Vagina (tissue), 2 donors: ENCODE measurements at regions not wholly inside any gene's neighbourhood (a gene's known extent, or its start where the extent isn't known, plus 50 kb on each side); places are given as distances from the start of the nearest gene placed in this dataset.

Source experiments
- DNase-seq, 2 donors: peaks; one replicate each; pipeline ENCODE4 v3.0.0-alpha.2; 2017; ENCODE audit errors: extremely low spot score in 2 of 2
- H3K27ac ChIP-seq: fragments of 200-600 bp; sonication (generic); one replicate; pipeline ENCODE4 v1.5.1; 2019
- H3K27me3 ChIP-seq: fragments of 200-600 bp; sonication (generic); one replicate; pipeline ENCODE4 v1.5.1; 2019
- H3K36me3 ChIP-seq, 2 donors: fragments of 200-600 bp; sonication (generic); one replicate each; pipeline ENCODE4 v1.5.1; 2017 to 2019
- H3K4me1 ChIP-seq: fragments of 200-600 bp; sonication (generic); one replicate; pipeline ENCODE4 v1.5.1; 2019
- H3K4me3 ChIP-seq, 2 donors: fragments of 200-600 bp; sonication (generic); 1 replicate in 1 of 2; 2 replicates in 1 of 2; pipeline ENCODE4 v1.5.1; 2016 to 2019
- H3K9me3 ChIP-seq: fragments of 200-600 bp; sonication (generic); one replicate; pipeline ENCODE4 v1.5.1; 2019
- POLR2A ChIP-seq, 2 donors: fragments of 450-650 bp; IDR thresholded peaks; one replicate each; pipeline ENCODE4 v1.6.1; 2017; ENCODE audit warnings: antibody characterized with exemption in 2 of 2, mild to moderate bottlenecking in 2 of 2, moderate library complexity in 2 of 2
- POLR2AphosphoS5 ChIP-seq, 2 donors: sonication (generic); formaldehyde crosslinking; IDR thresholded peaks; one replicate each; pipeline ENCODE4 v1.9.0; 2017; ENCODE audit warnings: antibody characterized with exemption in 2 of 2, mild to moderate bottlenecking in 2 of 2, low read depth in 1 of 2; ENCODE audit not compliant: insufficient read depth in 1 of 2
- intact Hi-C: fragments of 100-400 bp; cut with DNase I; formaldehyde crosslinking; loops from one replicate; pipeline ENCODE4 v1.15.1; 2023
- TF ChIP-seq, protein P1 (sequence below), 3 experiments: fragments of 450-650 bp in 2 of 3; fragments of 200-600 bp in 1 of 3; sonication (generic) in 1 of 3; IDR thresholded peaks; one replicate each; pipeline ENCODE4 v1.5.1; 2017 to 2019; ENCODE audit warnings: antibody characterized with exemption in 3 of 3, mild to moderate bottlenecking in 2 of 3, moderate library complexity in 2 of 3

DNA sequence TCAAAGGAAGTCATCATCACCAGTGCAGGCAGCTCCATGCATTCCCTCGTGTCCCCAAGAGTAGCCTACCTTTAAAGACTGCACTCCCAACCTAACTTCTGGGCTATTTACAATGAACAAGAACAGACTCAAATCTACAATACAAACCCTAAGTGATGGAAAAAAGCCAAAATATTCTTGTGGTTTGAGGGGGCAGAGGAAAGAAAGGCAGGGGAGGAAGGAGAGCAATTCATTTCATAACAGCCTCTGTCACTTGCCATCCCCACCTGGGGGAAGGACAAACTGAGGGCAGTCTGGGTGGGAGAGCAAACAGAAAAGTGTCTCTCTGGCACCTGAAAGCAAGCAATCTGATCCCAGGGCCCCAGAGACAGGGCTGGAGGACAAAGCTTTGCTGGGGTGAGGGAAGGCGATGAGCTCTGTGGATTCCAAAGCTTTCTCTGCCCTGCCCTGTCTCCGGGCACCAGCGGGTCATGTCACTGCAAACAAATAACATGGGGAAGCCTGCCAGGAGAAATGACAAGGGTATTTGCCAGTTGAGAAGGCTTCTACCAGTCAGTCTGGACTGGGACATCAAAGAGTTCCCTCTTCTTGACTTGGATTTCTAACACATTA is 528.0 kb upstream of the TNP1 start:
- Histone ChIP-seq H3K4me1 (no peaks in the 10 kb centered on the region), H3K9me3 (no peaks in the 10 kb centered on the region), H3K4me3 (no peak overlapping the region), H3K27ac (no peak overlapping the region), H3K27me3 (no peaks in the 10 kb centered on the region), H3K36me3 (no peaks in the 10 kb centered on the region)
- no peak for TF ChIP-seq POLR2A (IDR thresholded peaks at IDR 0.05)
- TF ChIP-seq POLR2AphosphoS5 (IDR thresholded peaks at IDR 0.05; ENCODE audit: insufficient read depth in 1 of 2, low read depth in 1 of 2), result no peak
- TF ChIP-seq, protein P1, sequence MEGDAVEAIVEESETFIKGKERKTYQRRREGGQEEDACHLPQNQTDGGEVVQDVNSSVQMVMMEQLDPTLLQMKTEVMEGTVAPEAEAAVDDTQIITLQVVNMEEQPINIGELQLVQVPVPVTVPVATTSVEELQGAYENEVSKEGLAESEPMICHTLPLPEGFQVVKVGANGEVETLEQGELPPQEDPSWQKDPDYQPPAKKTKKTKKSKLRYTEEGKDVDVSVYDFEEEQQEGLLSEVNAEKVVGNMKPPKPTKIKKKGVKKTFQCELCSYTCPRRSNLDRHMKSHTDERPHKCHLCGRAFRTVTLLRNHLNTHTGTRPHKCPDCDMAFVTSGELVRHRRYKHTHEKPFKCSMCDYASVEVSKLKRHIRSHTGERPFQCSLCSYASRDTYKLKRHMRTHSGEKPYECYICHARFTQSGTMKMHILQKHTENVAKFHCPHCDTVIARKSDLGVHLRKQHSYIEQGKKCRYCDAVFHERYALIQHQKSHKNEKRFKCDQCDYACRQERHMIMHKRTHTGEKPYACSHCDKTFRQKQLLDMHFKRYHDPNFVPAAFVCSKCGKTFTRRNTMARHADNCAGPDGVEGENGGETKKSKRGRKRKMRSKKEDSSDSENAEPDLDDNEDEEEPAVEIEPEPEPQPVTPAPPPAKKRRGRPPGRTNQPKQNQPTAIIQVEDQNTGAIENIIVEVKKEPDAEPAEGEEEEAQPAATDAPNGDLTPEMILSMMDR (IDR thresholded peaks at IDR 0.05), result no peak
- no peak for DNase-seq
- intact Hi-C loops, result no loop called here

- H3K27me3 ChIP-seq, result no peaks in the 10 kb centered on the region
- H3K4me1 ChIP-seq, result no peaks in the 10 kb centered on the region
- intact Hi-C loops, result no loop called here
- H3K4me3 ChIP-seq, result no peak overlapping the region
- no peak for DNase-seq
- TF ChIP-seq POLR2AphosphoS5 (IDR thresholded peaks at IDR 0.05; ENCODE audit: insufficient read depth in 1 of 2, low read depth in 1 of 2) (no peak), POLR2A (IDR thresholded peaks at IDR 0.05) (no peak)
- TF ChIP-seq, protein P1 (IDR thresholded peaks at IDR 0.05), result no peak
- H3K9me3 ChIP-seq, result no peaks in the 10 kb centered on the region
- no peak overlapping the region for H3K27ac ChIP-seq
- H3K36me3 ChIP-seq, result no peaks in the 10 kb centered on the region
These were observed 526.2 kb upstream of the TNP1 start for GRCh38 chr2:217386041-217386440.

GRCh38 chr2:217383620-217384019 is 523.8 kb upstream of the TNP1 start:
- H3K4me3 ChIP-seq, result no peak overlapping the region
- no peaks in the 10 kb centered on the region for H3K36me3 ChIP-seq
- peaks cover 4% of the 10 kb centered on the region for H3K9me3 ChIP-seq
- TF ChIP-seq POLR2A (IDR thresholded peaks at IDR 0.05) (no peak), POLR2AphosphoS5 (IDR thresholded peaks at IDR 0.05; ENCODE audit: insufficient read depth in 1 of 2, low read depth in 1 of 2) (no peak)
- TF ChIP-seq, protein P1 (IDR thresholded peaks at IDR 0.05), result no peak
- no peaks in the 10 kb centered on the region for H3K27me3 ChIP-seq
- H3K27ac ChIP-seq, result no peak overlapping the region
- no peaks in the 10 kb centered on the region for H3K4me1 ChIP-seq
- intact Hi-C loops, result no loop called here
- no peak for DNase-seq

DNA sequence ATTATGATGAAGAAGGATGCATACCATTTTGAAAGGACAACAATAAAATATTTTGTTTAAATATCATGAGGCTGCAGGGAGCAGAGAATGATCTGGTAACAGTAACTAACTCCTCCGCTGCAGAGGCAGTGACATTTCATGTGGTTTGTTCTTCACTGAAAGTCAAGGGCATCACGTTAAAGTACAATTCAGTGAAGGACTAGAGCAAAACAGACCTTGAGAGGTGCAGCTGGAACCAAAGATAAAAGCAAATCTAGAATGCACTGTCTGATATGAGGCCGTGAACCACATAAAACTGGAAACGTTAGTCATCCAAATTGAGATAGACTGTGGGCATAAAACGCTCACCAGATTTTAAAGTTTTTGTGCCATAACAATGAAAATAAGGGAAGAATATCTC is 522.9 kb upstream of the TNP1 start:
- no peaks in the 10 kb centered on the region for H3K4me1 ChIP-seq
- H3K27ac ChIP-seq, result no peak overlapping the region
- no peak overlapping the region for H3K4me3 ChIP-seq
- no peaks in the 10 kb centered on the region for H3K27me3 ChIP-seq
- intact Hi-C loops, result no loop called here
- TF ChIP-seq POLR2A (IDR thresholded peaks at IDR 0.05) (no peak), POLR2AphosphoS5 (IDR thresholded peaks at IDR 0.05; ENCODE audit: insufficient read depth in 1 of 2, low read depth in 1 of 2) (no peak)
- TF ChIP-seq, protein P1 (IDR thresholded peaks at IDR 0.05), result no peak
- H3K36me3 ChIP-seq, result no peaks in the 10 kb centered on the region
- H3K9me3 ChIP-seq, result peaks cover 4% of the 10 kb centered on the region
- no peak for DNase-seq

- Histone ChIP-seq H3K4me3 (no peak overlapping the region), H3K27ac (no peak overlapping the region), H3K9me3 (peaks cover 4% of the 10 kb centered on the region), H3K4me1 (no peaks in the 10 kb centered on the region), H3K27me3 (no peaks in the 10 kb centered on the region), H3K36me3 (no peaks in the 10 kb centered on the region)
- no peak for DNase-seq
- intact Hi-C loops, result no loop called here
- TF ChIP-seq, protein P1 (IDR thresholded peaks at IDR 0.05), result no peak
- TF ChIP-seq POLR2A (IDR thresholded peaks at IDR 0.05), result no peak
- no peak for TF ChIP-seq POLR2AphosphoS5 (IDR thresholded peaks at IDR 0.05; ENCODE audit: insufficient read depth in 1 of 2, low read depth in 1 of 2)
These were observed 519.9 kb upstream of the TNP1 start for GRCh38 chr2:217379807-217380206.
